OCI-LY7 (cell line): ENCODE measurements at regions not wholly inside any gene's neighbourhood (a gene's known extent, or its start where the extent isn't known, plus 50 kb on each side); places are given as distances from the start of the nearest gene placed in this dataset.

ENCODE experiments used
- CTCF ChIP-seq: fragments of 200-600 bp; sonication (generic); conservative IDR thresholded peaks from 2 replicates; pipeline ENCODE4 v1.5.1; 2014; ENCODE audit warnings: mild to moderate bottlenecking, antibody characterized with exemption, low read length, moderate library complexity, mixed read lengths
- EZH2phosphoT487 ChIP-seq: fragments of 200-600 bp; sonication (generic); IDR thresholded peaks from 2 replicates; pipeline ENCODE4 v1.6.1; 2018; ENCODE audit warnings: low read depth, borderline replicate concordance, mild to moderate bottlenecking, mixed run types, antibody characterized with exemption, low read length, moderate library complexity, mixed read lengths

GRCh38 chr12:111259231-111259630 lies 109.7 kb downstream of the PHETA1 start:
- TF ChIP-seq CTCF (no peak), EZH2phosphoT487 (no peak)
